ENCODE measurements at regions not wholly inside any gene's neighbourhood (a gene's known extent, or its start where the extent isn't known, plus 50 kb on each side); places are given as distances from the start of the nearest gene placed in this dataset.

GRCh38 chr4:89556601-89557305 is 249.2 kb upstream of the GPRIN3 start:
- TF ChIP-seq EZH2 (IDR thresholded peaks at IDR 0.05; ENCODE audit: low read length) (no peak), CTCF (optimal IDR thresholded peaks at IDR 0.05 in 1 of 3, IDR thresholded peaks at IDR 0.05 in 1 of 3, conservative IDR thresholded peaks at IDR 0.05 in 1 of 3; ENCODE audit: extremely low read depth in 1 of 3, insufficient read depth in 2 of 3, low read length in 3 of 3) (no peak)

Data from keratinocyte (primary cell).